ENCODE measurements at regions not wholly inside any gene's neighbourhood (a gene's known extent, or its start where the extent isn't known, plus 50 kb on each side); places are given as distances from the start of the nearest gene placed in this dataset.

GRCh38 chr3:162161595-162161994 is 665.0 kb downstream of the OTOL1 start:
- no peak overlapping the region for H3K27ac ChIP-seq
- no peak for TF ChIP-seq NR3C1 (IDR thresholded peaks at IDR 0.05)
- 0 out of 4 replicates have a peak, but pooled peaks of 1 of the 2 experiments have one; percentile 19 for TF ChIP-seq CEBPB (IDR thresholded peaks at IDR 0.05)
- H3K4me1 ChIP-seq, result no peaks in the 10 kb centered on the region
- no peaks in the 10 kb centered on the region for H3K9me3 ChIP-seq
- ATAC-seq, result no peak
- CTCF ChIA-PET, result no interaction called here
- POLR2A ChIA-PET, result no interaction called here
- no peak for DNase-seq (ENCODE audit: low read depth in 1 of 2, low spot score in 1 of 2)
- H3K4me3 ChIP-seq, result no peak overlapping the region
- no peak for FAIRE-seq
- no peak overlapping the region for H3K4me2 ChIP-seq

- H3K4me3 ChIP-seq, result no peak overlapping the region
- ATAC-seq (no peak), DNase-seq (ENCODE audit: low read depth in 1 of 2, low spot score in 1 of 2) (no peak), FAIRE-seq (no peak)
- peak overlapping the region; percentile 38; the same call in 2 of the 3 replicates for H3K4me2 ChIP-seq
- no peaks in the 10 kb centered on the region for H3K9me3 ChIP-seq
- ChIA-PET CTCF (no interaction called here), POLR2A (no interaction called here)
- no peaks in the 10 kb centered on the region for H3K4me1 ChIP-seq
- TF ChIP-seq, protein P1, sequence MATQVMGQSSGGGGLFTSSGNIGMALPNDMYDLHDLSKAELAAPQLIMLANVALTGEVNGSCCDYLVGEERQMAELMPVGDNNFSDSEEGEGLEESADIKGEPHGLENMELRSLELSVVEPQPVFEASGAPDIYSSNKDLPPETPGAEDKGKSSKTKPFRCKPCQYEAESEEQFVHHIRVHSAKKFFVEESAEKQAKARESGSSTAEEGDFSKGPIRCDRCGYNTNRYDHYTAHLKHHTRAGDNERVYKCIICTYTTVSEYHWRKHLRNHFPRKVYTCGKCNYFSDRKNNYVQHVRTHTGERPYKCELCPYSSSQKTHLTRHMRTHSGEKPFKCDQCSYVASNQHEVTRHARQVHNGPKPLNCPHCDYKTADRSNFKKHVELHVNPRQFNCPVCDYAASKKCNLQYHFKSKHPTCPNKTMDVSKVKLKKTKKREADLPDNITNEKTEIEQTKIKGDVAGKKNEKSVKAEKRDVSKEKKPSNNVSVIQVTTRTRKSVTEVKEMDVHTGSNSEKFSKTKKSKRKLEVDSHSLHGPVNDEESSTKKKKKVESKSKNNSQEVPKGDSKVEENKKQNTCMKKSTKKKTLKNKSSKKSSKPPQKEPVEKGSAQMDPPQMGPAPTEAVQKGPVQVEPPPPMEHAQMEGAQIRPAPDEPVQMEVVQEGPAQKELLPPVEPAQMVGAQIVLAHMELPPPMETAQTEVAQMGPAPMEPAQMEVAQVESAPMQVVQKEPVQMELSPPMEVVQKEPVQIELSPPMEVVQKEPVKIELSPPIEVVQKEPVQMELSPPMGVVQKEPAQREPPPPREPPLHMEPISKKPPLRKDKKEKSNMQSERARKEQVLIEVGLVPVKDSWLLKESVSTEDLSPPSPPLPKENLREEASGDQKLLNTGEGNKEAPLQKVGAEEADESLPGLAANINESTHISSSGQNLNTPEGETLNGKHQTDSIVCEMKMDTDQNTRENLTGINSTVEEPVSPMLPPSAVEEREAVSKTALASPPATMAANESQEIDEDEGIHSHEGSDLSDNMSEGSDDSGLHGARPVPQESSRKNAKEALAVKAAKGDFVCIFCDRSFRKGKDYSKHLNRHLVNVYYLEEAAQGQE (IDR thresholded peaks at IDR 0.05), result no peak
- no peak for TF ChIP-seq USF2 (IDR thresholded peaks at IDR 0.05)
- TF ChIP-seq CHD4 (IDR thresholded peaks at IDR 0.05; ENCODE audit: borderline replicate concordance), result no peak
- no peak for TF ChIP-seq NR3C1 (IDR thresholded peaks at IDR 0.05)
- no peak overlapping the region for H3K27ac ChIP-seq
These were observed 668.7 kb downstream of the OTOL1 start for GRCh38 chr3:162165346-162165745.

DNA sequence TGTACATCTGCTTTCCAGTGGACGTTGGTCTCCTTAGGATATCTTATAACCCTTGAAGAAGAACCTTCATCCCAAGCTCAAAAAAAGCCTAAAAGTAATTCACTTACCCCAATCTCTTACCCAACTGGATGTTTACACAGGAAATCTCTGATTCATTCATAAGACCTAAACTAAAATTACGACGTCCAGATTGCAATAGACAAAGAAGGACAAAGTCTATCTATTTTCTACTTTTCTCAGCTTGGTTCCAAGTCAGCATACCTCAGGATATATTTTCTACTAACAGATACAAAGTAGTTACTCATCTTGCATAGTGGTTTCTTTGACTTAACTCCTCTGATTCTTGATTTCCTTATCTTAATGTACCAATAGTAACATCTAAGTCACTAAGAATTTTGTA is 669.9 kb downstream of the OTOL1 start:
- Histone ChIP-seq H3K4me2 (no peak overlapping the region), H3K4me1 (no peaks in the 10 kb centered on the region), H3K4me3 (no peak overlapping the region), H3K9me3 (no peaks in the 10 kb centered on the region), H3K27ac (no peak overlapping the region)
- POLR2A ChIA-PET, result no interaction called here
- ATAC-seq (no peak), DNase-seq (ENCODE audit: low read depth in 1 of 2, low spot score in 1 of 2) (no peak), FAIRE-seq (no peak)
- TF ChIP-seq TFCP2L1 (CRISPR knock-in tag; IDR thresholded peaks at IDR 0.05) (no peak), ESRRA (IDR thresholded peaks at IDR 0.05; ENCODE audit: borderline replicate concordance, low read length) (no peak), CHD4 (IDR thresholded peaks at IDR 0.05; ENCODE audit: borderline replicate concordance) (no peak), USF2 (IDR thresholded peaks at IDR 0.05) (no peak), NR3C1 (IDR thresholded peaks at IDR 0.05) (no peak), EP300 (IDR thresholded peaks at IDR 0.05) (no peak), FOSL2 (IDR thresholded peaks at IDR 0.05) (no peak), FOSL2 (CRISPR knock-in tag; IDR thresholded peaks at IDR 0.05) (no peak), RCOR1 (IDR thresholded peaks at IDR 0.05; ENCODE audit: low read depth, low read length) (no peak), MAFK (IDR thresholded peaks at IDR 0.05; ENCODE audit: partially characterized antibody) (no peak), HOXB13 (CRISPR knock-in tag; IDR thresholded peaks at IDR 0.05; ENCODE audit: low read depth) (no peak)
- TF ChIP-seq, protein P2, sequence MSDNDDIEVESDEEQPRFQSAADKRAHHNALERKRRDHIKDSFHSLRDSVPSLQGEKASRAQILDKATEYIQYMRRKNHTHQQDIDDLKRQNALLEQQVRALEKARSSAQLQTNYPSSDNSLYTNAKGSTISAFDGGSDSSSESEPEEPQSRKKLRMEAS (IDR thresholded peaks at IDR 0.05), result no peak
- CTCF ChIA-PET, result interaction anchor here (1.0 kb wide), 1 partner anchor 22 kb away, joined by 3 read pairs; no protein-coding TSS in a partner anchor
- WGBS (ENCODE audit: missing lambda C conversion rate), result 31% methylated on average over 3 of the region's 3 CpGs

DNA sequence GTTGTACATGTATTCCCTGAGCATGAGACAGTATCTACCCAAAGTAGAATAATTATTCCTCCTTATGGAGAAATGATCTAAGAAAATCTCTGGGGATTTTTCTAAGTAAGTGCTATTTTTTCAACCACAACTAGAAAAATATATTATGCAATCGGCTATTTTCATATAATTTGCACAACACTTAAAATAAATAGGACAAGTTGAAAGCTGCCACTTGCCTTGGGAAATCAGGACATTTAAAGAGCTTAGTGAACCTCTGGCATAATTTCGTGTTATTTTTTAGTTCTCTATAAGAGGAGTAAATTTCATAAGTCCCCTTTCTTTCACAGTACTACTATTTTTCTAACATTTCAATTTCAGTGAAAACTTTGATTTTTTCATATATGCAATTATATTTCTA is 672.1 kb downstream of the OTOL1 start:
- POLR2A ChIA-PET, result no interaction called here
- no peak for DNase-seq (ENCODE audit: low read depth in 1 of 2, low spot score in 1 of 2)
- CTCF ChIA-PET, result no interaction called here
- no peak for FAIRE-seq
- no peak overlapping the region for H3K27ac ChIP-seq
- TF ChIP-seq CHD4 (IDR thresholded peaks at IDR 0.05; ENCODE audit: borderline replicate concordance) (no peak), RCOR1 (IDR thresholded peaks at IDR 0.05; ENCODE audit: low read depth, low read length) (no peak), MYC (IDR thresholded peaks at IDR 0.05; ENCODE audit: borderline replicate concordance, low read length) (no peak), ZFP36 (IDR thresholded peaks at IDR 0.05; ENCODE audit: borderline replicate concordance, partially characterized antibody) (no peak), EHF (CRISPR knock-in tag; IDR thresholded peaks at IDR 0.05) (no peak), NFE2L2 (conservative IDR thresholded peaks at IDR 0.05; ENCODE audit: low read length) (no peak), POLR2AphosphoS2 (conservative IDR thresholded peaks at IDR 0.05; ENCODE audit: low read length) (no peak), EP300 (IDR thresholded peaks at IDR 0.05) (no peak), FOSB (CRISPR knock-in tag; IDR thresholded peaks at IDR 0.05) (no peak), KDM1A (IDR thresholded peaks at IDR 0.05; ENCODE audit: low read depth) (no peak), ZSCAN20 (CRISPR knock-in tag; IDR thresholded peaks at IDR 0.05) (no peak), CBX2 (IDR thresholded peaks at IDR 0.05; ENCODE audit: borderline replicate concordance, low read depth) (no peak), HOXA7 (CRISPR knock-in tag; IDR thresholded peaks at IDR 0.05) (no peak), CBX8 (IDR thresholded peaks at IDR 0.05) (no peak), PHF8 (IDR thresholded peaks at IDR 0.05; ENCODE audit: borderline replicate concordance, low read depth) (no peak), ESRRA (IDR thresholded peaks at IDR 0.05; ENCODE audit: borderline replicate concordance, low read length) (no peak)
- TF ChIP-seq, protein P3, sequence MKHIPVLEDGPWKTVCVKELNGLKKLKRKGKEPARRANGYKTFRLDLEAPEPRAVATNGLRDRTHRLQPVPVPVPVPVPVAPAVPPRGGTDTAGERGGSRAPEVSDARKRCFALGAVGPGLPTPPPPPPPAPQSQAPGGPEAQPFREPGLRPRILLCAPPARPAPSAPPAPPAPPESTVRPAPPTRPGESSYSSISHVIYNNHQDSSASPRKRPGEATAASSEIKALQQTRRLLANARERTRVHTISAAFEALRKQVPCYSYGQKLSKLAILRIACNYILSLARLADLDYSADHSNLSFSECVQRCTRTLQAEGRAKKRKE (CRISPR knock-in tag; IDR thresholded peaks at IDR 0.05; ENCODE audit: low read depth), result no peak
- H3K4me3 ChIP-seq, result no peak overlapping the region
- no peaks in the 10 kb centered on the region for H3K9me3 ChIP-seq
- no peak overlapping the region for H3K4me2 ChIP-seq
- 28% methylated on average over 2 of the region's 2 CpGs for WGBS (ENCODE audit: missing lambda C conversion rate)
- H3K4me1 ChIP-seq, result no peaks in the 10 kb centered on the region
- no peak for ATAC-seq

All from A549 (cell line).